ENCODE measurements at regions not wholly inside any gene's neighbourhood (a gene's known extent, or its start where the extent isn't known, plus 50 kb on each side); places are given as distances from the start of the nearest gene placed in this dataset.

GRCh38 chr6:2467929-2468600, 222.7 kb upstream of the GMDS start:
- TF ChIP-seq, protein P1, sequence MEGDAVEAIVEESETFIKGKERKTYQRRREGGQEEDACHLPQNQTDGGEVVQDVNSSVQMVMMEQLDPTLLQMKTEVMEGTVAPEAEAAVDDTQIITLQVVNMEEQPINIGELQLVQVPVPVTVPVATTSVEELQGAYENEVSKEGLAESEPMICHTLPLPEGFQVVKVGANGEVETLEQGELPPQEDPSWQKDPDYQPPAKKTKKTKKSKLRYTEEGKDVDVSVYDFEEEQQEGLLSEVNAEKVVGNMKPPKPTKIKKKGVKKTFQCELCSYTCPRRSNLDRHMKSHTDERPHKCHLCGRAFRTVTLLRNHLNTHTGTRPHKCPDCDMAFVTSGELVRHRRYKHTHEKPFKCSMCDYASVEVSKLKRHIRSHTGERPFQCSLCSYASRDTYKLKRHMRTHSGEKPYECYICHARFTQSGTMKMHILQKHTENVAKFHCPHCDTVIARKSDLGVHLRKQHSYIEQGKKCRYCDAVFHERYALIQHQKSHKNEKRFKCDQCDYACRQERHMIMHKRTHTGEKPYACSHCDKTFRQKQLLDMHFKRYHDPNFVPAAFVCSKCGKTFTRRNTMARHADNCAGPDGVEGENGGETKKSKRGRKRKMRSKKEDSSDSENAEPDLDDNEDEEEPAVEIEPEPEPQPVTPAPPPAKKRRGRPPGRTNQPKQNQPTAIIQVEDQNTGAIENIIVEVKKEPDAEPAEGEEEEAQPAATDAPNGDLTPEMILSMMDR (IDR thresholded peaks at IDR 0.05; ENCODE audit: low read depth, low read length): no peak
- TF ChIP-seq POLR2A (IDR thresholded peaks at IDR 0.05; ENCODE audit: extremely low read depth, insufficient read length) (no peak), MAX (IDR thresholded peaks at IDR 0.05; ENCODE audit: low read depth, low read length) (no peak), MYC (IDR thresholded peaks at IDR 0.05; ENCODE audit: low read depth, low read length) (no peak)
- H3K4me3 ChIP-seq (ENCODE audit: low read depth, low read length): no peak overlapping the region
- no peak for DNase-seq (ENCODE audit: low read depth)

DNA sequence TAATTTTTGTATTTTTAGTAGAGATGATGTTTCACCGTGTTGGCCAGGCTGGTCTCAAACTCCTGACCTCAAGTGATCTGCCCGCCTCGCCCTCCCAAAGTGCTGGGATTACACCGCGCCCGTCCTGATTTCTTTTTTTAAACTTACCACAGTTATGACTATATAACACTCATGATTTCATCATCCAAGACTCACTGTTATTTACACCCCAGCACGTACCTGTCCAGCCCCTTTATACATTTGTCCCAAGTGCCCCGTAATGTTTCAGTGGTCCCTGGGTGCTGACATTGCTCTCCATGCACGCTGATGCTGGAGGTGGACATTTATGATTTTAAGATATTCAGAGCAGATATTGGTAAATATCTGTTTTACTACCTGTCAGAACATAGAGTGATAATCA, 219.9 kb upstream of the GMDS start:
- TF ChIP-seq MYC (IDR thresholded peaks at IDR 0.05; ENCODE audit: low read depth, low read length) (no peak), MAX (IDR thresholded peaks at IDR 0.05; ENCODE audit: low read depth, low read length) (no peak), POLR2A (IDR thresholded peaks at IDR 0.05; ENCODE audit: extremely low read depth, insufficient read length) (no peak)
- TF ChIP-seq, protein P1 (IDR thresholded peaks at IDR 0.05; ENCODE audit: low read depth, low read length): no peak
- no peak overlapping the region for H3K4me3 ChIP-seq (ENCODE audit: low read depth, low read length)
- DNase-seq (ENCODE audit: low read depth): no peak

GRCh38 chr6:2464641-2465040, 219.2 kb upstream of the GMDS start:
- DNase-seq (ENCODE audit: low read depth): no peak
- TF ChIP-seq MYC (IDR thresholded peaks at IDR 0.05; ENCODE audit: low read depth, low read length): no peak
- TF ChIP-seq, protein P1 (IDR thresholded peaks at IDR 0.05; ENCODE audit: low read depth, low read length): no peak
- TF ChIP-seq MAX (IDR thresholded peaks at IDR 0.05; ENCODE audit: low read depth, low read length): no peak
- no peak for TF ChIP-seq POLR2A (IDR thresholded peaks at IDR 0.05; ENCODE audit: extremely low read depth, insufficient read length)
- no peak overlapping the region for H3K4me3 ChIP-seq (ENCODE audit: low read depth, low read length)

DNA sequence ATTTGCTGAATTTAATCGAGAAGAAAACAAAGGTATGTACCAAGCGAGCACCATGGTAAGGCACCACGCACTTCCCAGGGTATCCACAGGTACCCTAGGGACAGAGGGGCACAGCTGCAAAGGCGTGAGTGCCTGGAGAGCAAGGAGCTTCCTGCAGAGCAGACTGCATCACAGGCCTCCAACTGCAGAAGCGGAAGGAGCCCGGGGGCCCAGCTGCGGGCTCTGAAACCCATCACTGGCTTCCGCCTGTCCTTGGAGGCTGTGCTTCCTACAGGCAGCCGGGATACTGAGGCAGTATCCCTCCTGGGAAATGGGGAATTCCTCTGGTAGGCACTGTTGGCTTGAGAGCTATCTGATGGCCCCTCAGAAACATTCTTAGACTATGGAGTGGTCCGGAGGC, 217.4 kb upstream of the GMDS start:
- no peak overlapping the region for H3K4me3 ChIP-seq (ENCODE audit: low read depth, low read length)
- no peak for DNase-seq (ENCODE audit: low read depth)
- TF ChIP-seq MYC (IDR thresholded peaks at IDR 0.05; ENCODE audit: low read depth, low read length) (no peak), MAX (IDR thresholded peaks at IDR 0.05; ENCODE audit: low read depth, low read length) (no peak), POLR2A (IDR thresholded peaks at IDR 0.05; ENCODE audit: extremely low read depth, insufficient read length) (no peak)
- TF ChIP-seq, protein P1 (IDR thresholded peaks at IDR 0.05; ENCODE audit: low read depth, low read length): no peak

- TF ChIP-seq, protein P1 (IDR thresholded peaks at IDR 0.05; ENCODE audit: low read depth, low read length): no peak
- no peak for TF ChIP-seq POLR2A (IDR thresholded peaks at IDR 0.05; ENCODE audit: extremely low read depth, insufficient read length)
- no peak for TF ChIP-seq MAX (IDR thresholded peaks at IDR 0.05; ENCODE audit: low read depth, low read length)
- no peak for TF ChIP-seq MYC (IDR thresholded peaks at IDR 0.05; ENCODE audit: low read depth, low read length)
- DNase-seq (ENCODE audit: low read depth): no peak
- H3K4me3 ChIP-seq (ENCODE audit: low read depth, low read length): no peak overlapping the region
Observed at GRCh38 chr6:2460216-2460745, 214.9 kb upstream of the GMDS start.

Data from NB4 (cell line).